ENCODE measurements at regions not wholly inside any gene's neighbourhood (a gene's known extent, or its start where the extent isn't known, plus 50 kb on each side); places are given as distances from the start of the nearest gene placed in this dataset.
"Not testable (repeated sequence)": the region's sequence is repeated elsewhere in the genome, so short reads cannot be mapped to it uniquely, and the experiment has no call there.

DNA sequence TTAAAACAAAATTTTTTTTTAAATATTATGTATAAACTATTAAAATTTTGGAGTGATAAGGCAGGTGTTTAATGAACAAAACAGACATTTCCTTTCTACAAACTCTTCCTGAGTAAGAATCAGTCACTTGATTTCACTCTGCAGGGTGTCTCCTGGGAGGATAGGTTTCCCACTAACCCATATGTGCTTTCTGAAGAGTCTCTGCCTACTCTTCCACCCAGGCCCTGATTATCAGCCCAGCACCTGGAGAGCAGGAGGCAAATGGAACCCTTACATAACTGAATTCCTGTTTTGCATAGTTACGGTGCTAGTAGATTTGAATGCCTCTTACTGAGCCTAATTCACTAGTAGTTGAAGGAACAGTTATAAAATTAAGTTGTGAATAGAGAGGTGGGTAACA lies 1718.6 kb downstream of the SUCLG1 start:
- in situ Hi-C loops (cut with MboI): no loop called here
- H3K4me2 ChIP-seq (ENCODE audit: insufficient read depth, low read length): no peak overlapping the region
- TF ChIP-seq, protein P1, sequence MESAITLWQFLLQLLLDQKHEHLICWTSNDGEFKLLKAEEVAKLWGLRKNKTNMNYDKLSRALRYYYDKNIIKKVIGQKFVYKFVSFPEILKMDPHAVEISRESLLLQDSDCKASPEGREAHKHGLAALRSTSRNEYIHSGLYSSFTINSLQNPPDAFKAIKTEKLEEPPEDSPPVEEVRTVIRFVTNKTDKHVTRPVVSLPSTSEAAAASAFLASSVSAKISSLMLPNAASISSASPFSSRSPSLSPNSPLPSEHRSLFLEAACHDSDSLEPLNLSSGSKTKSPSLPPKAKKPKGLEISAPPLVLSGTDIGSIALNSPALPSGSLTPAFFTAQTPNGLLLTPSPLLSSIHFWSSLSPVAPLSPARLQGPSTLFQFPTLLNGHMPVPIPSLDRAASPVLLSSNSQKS (CRISPR knock-in tag; IDR thresholded peaks at IDR 0.05): no peak
- TF ChIP-seq MYNN (IDR thresholded peaks at IDR 0.05) (no peak), MYNN (CRISPR knock-in tag; IDR thresholded peaks at IDR 0.05) (no peak), CC2D1A (IDR thresholded peaks at IDR 0.05) (no peak), FUS (optimal IDR thresholded peaks at IDR 0.05; ENCODE audit: low read depth, low read length) (no peak), SIN3B (IDR thresholded peaks at IDR 0.05; ENCODE audit: low read depth) (no peak), GATA2 (CRISPR knock-in tag; IDR thresholded peaks at IDR 0.05) (no peak)
- H3K9me3 ChIP-seq (replicated peaks; ENCODE audit: control insufficient read depth, insufficient read depth, low read depth, low read length): no peaks in the 10 kb centered on the region
- POLR2A ChIA-PET: no interaction called here
- intact Hi-C loops (cut with micrococcal nuclease): no loop called here
- no peak for ATAC-seq
- CTCF ChIA-PET (ENCODE audit: low intra/inter-chr PET ratio): no interaction called here
- no peak overlapping the region for H3K27ac ChIP-seq (ENCODE audit: extremely low read depth, low read depth, low read length)
- no peak overlapping the region for H3K9ac ChIP-seq (ENCODE audit: insufficient read depth in 1 of 2, low read depth in 2 of 2, low read length in 2 of 2)
- no peaks in the 10 kb centered on the region for H3K79me2 ChIP-seq (ENCODE audit: control insufficient read depth, insufficient read depth, low read length)
- no peak overlapping the region for H2AFZ ChIP-seq (ENCODE audit: low read depth, low read length)
- no peaks in the 10 kb centered on the region for H3K36me3 ChIP-seq (ENCODE audit: control insufficient read depth, insufficient read depth, low read length)
- BruUV-seq (replicated peaks): no TSS peak
- H3K27me3 ChIP-seq (ENCODE audit: control insufficient read depth in 2 of 2, insufficient read depth in 2 of 2, low read length in 2 of 2): no peaks in the 10 kb centered on the region
- H3K4me3 ChIP-seq: no peak overlapping the region
- WGBS (ENCODE audit: insufficient coverage, low coverage, missing lambda C conversion rate): 0% methylated on average over 1 of the region's 1 CpG
- no peaks in the 10 kb centered on the region for H3K9me1 ChIP-seq (ENCODE audit: control insufficient read depth, insufficient read depth, low read length)
- H4K20me1 ChIP-seq (replicated peaks; ENCODE audit: control insufficient read depth, insufficient read depth, low read length): no peaks in the 10 kb centered on the region
- H3K4me1 ChIP-seq (replicated peaks in 1 of 2; ENCODE audit: control insufficient read depth in 2 of 2, insufficient read depth in 2 of 2, low read length in 2 of 2): no peaks in the 10 kb centered on the region
- peak in 1 of 4 experiments; percentile 2 for DNase-seq (ENCODE audit: extremely low read depth in 1 of 4, low spot score in 3 of 4)
- FAIRE-seq: no peak

DNA sequence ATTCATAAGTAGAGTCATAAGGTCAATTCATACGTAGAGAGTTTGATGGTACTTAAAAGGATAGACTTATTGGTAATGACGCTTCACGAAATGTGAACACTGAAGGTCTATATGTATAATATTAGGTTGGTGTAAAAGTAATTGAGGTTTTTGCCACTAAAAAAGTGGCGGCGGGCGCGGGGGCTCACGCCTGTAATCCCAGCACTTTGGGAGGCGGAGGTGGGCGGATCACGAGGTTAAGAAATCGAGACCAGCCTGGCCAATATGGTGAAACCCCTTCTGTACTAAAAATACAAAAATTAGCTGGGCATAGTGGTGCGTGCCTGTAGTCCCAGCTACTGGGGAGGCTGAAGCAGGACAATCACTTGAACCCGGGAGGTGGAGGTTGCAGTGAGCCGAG lies 1721.1 kb downstream of the SUCLG1 start:
- CTCF ChIA-PET (ENCODE audit: low intra/inter-chr PET ratio); FAIRE-seq; H3K79me2 ChIP-seq (ENCODE audit: control insufficient read depth, insufficient read depth, low read length); H3K27ac ChIP-seq (ENCODE audit: extremely low read depth, low read depth, low read length); H2AFZ ChIP-seq (ENCODE audit: low read depth, low read length); POLR2A ChIA-PET; H3K4me1 ChIP-seq (replicated peaks in 1 of 2; ENCODE audit: control insufficient read depth in 2 of 2, insufficient read depth in 2 of 2, low read length in 2 of 2); in situ Hi-C loops (cut with MboI); H3K4me3 ChIP-seq; ATAC-seq; H3K9me3 ChIP-seq (replicated peaks; ENCODE audit: control insufficient read depth, insufficient read depth, low read depth, low read length); H3K9ac ChIP-seq (ENCODE audit: insufficient read depth in 1 of 2, low read depth in 2 of 2, low read length in 2 of 2); intact Hi-C loops (cut with micrococcal nuclease); H4K20me1 ChIP-seq (replicated peaks; ENCODE audit: control insufficient read depth, insufficient read depth, low read length); H3K36me3 ChIP-seq (ENCODE audit: control insufficient read depth, insufficient read depth, low read length); BruUV-seq (replicated peaks); H3K27me3 ChIP-seq (ENCODE audit: control insufficient read depth in 2 of 2, insufficient read depth in 2 of 2, low read length in 2 of 2); H3K4me2 ChIP-seq (ENCODE audit: insufficient read depth, low read length); DNase-seq (ENCODE audit: extremely low read depth in 1 of 4, low spot score in 3 of 4); H3K9me1 ChIP-seq (ENCODE audit: control insufficient read depth, insufficient read depth, low read length): not testable (repeated sequence)
- 4% methylated on average over 15 of the region's 15 CpGs for WGBS (ENCODE audit: insufficient coverage, low coverage, missing lambda C conversion rate)
